Peyer's patch (tissue), 4 donors: ENCODE measurements at regions not wholly inside any gene's neighbourhood (a gene's known extent, or its start where the extent isn't known, plus 50 kb on each side); places are given as distances from the start of the nearest gene placed in this dataset.

Experiments used
- POLR2A ChIP-seq, 2 donors: fragments of 450-650 bp; IDR thresholded peaks; one replicate each; pipeline ENCODE4 v1.5.1; 2017; ENCODE audit warnings: antibody characterized with exemption in 2 of 2, mild to moderate bottlenecking in 2 of 2, moderate library complexity in 2 of 2
- TF ChIP-seq, protein P1 (sequence below), 6 experiments: fragments of 450-650 bp in 4 of 6; fragments of 200-600 bp in 2 of 6; sonication (generic) in 1 of 6; IDR thresholded peaks; one replicate each; pipeline ENCODE4 v1.5.1; 2017 to 2019; ENCODE audit warnings: antibody characterized with exemption in 6 of 6, mild to moderate bottlenecking in 3 of 6, moderate library complexity in 1 of 6

- TF ChIP-seq, protein P1, sequence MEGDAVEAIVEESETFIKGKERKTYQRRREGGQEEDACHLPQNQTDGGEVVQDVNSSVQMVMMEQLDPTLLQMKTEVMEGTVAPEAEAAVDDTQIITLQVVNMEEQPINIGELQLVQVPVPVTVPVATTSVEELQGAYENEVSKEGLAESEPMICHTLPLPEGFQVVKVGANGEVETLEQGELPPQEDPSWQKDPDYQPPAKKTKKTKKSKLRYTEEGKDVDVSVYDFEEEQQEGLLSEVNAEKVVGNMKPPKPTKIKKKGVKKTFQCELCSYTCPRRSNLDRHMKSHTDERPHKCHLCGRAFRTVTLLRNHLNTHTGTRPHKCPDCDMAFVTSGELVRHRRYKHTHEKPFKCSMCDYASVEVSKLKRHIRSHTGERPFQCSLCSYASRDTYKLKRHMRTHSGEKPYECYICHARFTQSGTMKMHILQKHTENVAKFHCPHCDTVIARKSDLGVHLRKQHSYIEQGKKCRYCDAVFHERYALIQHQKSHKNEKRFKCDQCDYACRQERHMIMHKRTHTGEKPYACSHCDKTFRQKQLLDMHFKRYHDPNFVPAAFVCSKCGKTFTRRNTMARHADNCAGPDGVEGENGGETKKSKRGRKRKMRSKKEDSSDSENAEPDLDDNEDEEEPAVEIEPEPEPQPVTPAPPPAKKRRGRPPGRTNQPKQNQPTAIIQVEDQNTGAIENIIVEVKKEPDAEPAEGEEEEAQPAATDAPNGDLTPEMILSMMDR (IDR thresholded peaks at IDR 0.05): no peak
- TF ChIP-seq POLR2A (IDR thresholded peaks at IDR 0.05): no peak
Observed at GRCh38 chr5:155416765-155417164, 403.2 kb downstream of the KIF4B start.
